ENCODE measurements at regions not wholly inside any gene's neighbourhood (a gene's known extent, or its start where the extent isn't known, plus 50 kb on each side); places are given as distances from the start of the nearest gene placed in this dataset.
"Not testable (repeated sequence)": the region's sequence is repeated elsewhere in the genome, so short reads cannot be mapped to it uniquely, and the experiment has no call there.

GRCh38 chr12:84484798-84485197 lies 427.8 kb downstream of the SLC6A15 start:
- DNase-seq: no peak

- DNase-seq: no peak
These were observed 431.8 kb downstream of the SLC6A15 start for GRCh38 chr12:84480803-84481202.

- DNase-seq: no peak
These were observed 442.2 kb downstream of the SLC6A15 start for GRCh38 chr12:84470361-84470760.

- no peak for DNase-seq
These were observed 448.0 kb downstream of the SLC6A15 start for GRCh38 chr12:84464616-84465015.

- no peak for DNase-seq
These were observed 448.7 kb downstream of the SLC6A15 start for GRCh38 chr12:84463741-84464495.

- DNase-seq: no peak
These were observed 457.0 kb downstream of the SLC6A15 start for GRCh38 chr12:84455598-84455997.

GRCh38 chr12:84446478-84446877 lies 466.1 kb downstream of the SLC6A15 start:
- not testable (repeated sequence) for DNase-seq

- DNase-seq: no peak
These were observed 476.5 kb downstream of the SLC6A15 start for GRCh38 chr12:84436134-84436533.

GRCh38 chr12:84435682-84436081 lies 476.9 kb downstream of the SLC6A15 start:
- no peak for DNase-seq

GRCh38 chr12:84422340-84422739 lies 490.3 kb downstream of the SLC6A15 start:
- no peak for DNase-seq

- no peak for DNase-seq
These were observed 491.5 kb downstream of the SLC6A15 start for GRCh38 chr12:84421103-84421502.

- no peak for DNase-seq
These were observed 496.0 kb downstream of the SLC6A15 start for GRCh38 chr12:84416626-84417025.

GRCh38 chr12:84415946-84416345 lies 496.7 kb downstream of the SLC6A15 start:
- no peak for DNase-seq

GRCh38 chr12:84413656-84414055 lies 498.9 kb downstream of the SLC6A15 start:
- DNase-seq: no peak

GRCh38 chr12:84412226-84412625 lies 500.4 kb downstream of the SLC6A15 start:
- DNase-seq: no peak

GRCh38 chr12:84411031-84411430 lies 501.6 kb downstream of the SLC6A15 start:
- DNase-seq: no peak

GRCh38 chr12:84408936-84409335 lies 503.7 kb downstream of the SLC6A15 start:
- no peak for DNase-seq

- not testable (repeated sequence) for DNase-seq
These were observed 505.9 kb downstream of the SLC6A15 start for GRCh38 chr12:84406720-84407119.

GRCh38 chr12:84397846-84398245 lies 514.8 kb downstream of the SLC6A15 start:
- DNase-seq: no peak

GRCh38 chr12:84397263-84397662 lies 515.3 kb downstream of the SLC6A15 start:
- no peak for DNase-seq

GRCh38 chr12:84391176-84391575 lies 521.4 kb downstream of the SLC6A15 start:
- not testable (repeated sequence) for DNase-seq

GRCh38 chr12:84384384-84384783 lies 528.2 kb downstream of the SLC6A15 start:
- DNase-seq: no peak

GRCh38 chr12:84382486-84382885 lies 530.1 kb downstream of the SLC6A15 start:
- not testable (repeated sequence) for DNase-seq

GRCh38 chr12:84376320-84376719 lies 536.3 kb downstream of the SLC6A15 start:
- no peak for DNase-seq
